DMS53 (cell line): ENCODE measurements at regions not wholly inside any gene's neighbourhood (a gene's known extent, or its start where the extent isn't known, plus 50 kb on each side); places are given as distances from the start of the nearest gene placed in this dataset.
"Not testable (repeated sequence)": the region's sequence is repeated elsewhere in the genome, so short reads cannot be mapped to it uniquely, and the experiment has no call there.

Source experiments
- DNase-seq: peaks from one replicate; lab custom pipeline; 2025; lab: John Stamatoyannopoulos, UW

GRCh38 chr11:116666673-116667249, 106.0 kb downstream of the BUD13 start:
- DNase-seq, result not testable (repeated sequence)

- DNase-seq, result no peak
These were observed 107.3 kb downstream of the BUD13 start for GRCh38 chr11:116665523-116665922.

- no peak for DNase-seq
These were observed 111.7 kb downstream of the BUD13 start for GRCh38 chr11:116661056-116661455.

- no peak for DNase-seq
These were observed 112.8 kb downstream of the BUD13 start for GRCh38 chr11:116660011-116660410.

- DNase-seq, result no peak
These were observed 113.8 kb downstream of the BUD13 start for GRCh38 chr11:116658876-116659535.

- no peak for DNase-seq
These were observed 114.7 kb downstream of the BUD13 start for GRCh38 chr11:116657842-116658825.

- no peak for DNase-seq
These were observed 116.8 kb downstream of the BUD13 start for GRCh38 chr11:116656011-116656410.

- DNase-seq, result no peak
These were observed 118.3 kb downstream of the BUD13 start for GRCh38 chr11:116654526-116654925.

GRCh38 chr11:116653206-116653605, 119.6 kb downstream of the BUD13 start:
- no peak for DNase-seq

GRCh38 chr11:116651737-116652237, 121.0 kb downstream of the BUD13 start:
- DNase-seq, result no peak

- DNase-seq, result no peak
These were observed 121.6 kb downstream of the BUD13 start for GRCh38 chr11:116651098-116651736.

GRCh38 chr11:116650052-116650451, 122.7 kb downstream of the BUD13 start:
- no peak for DNase-seq

- no peak for DNase-seq
These were observed 123.5 kb downstream of the BUD13 start for GRCh38 chr11:116649268-116649667.

GRCh38 chr11:116648247-116649174, 124.3 kb downstream of the BUD13 start:
- no peak for DNase-seq

GRCh38 chr11:116647305-116648080, 125.3 kb downstream of the BUD13 start:
- no peak for DNase-seq

- DNase-seq, result no peak
These were observed 126.6 kb downstream of the BUD13 start for GRCh38 chr11:116646191-116646590.

- DNase-seq, result no peak
These were observed 127.9 kb downstream of the BUD13 start for GRCh38 chr11:116644941-116645305.

- no peak for DNase-seq
These were observed 128.4 kb downstream of the BUD13 start for GRCh38 chr11:116644201-116644940.

GRCh38 chr11:116643521-116643920, 129.3 kb downstream of the BUD13 start:
- DNase-seq, result no peak

GRCh38 chr11:116642902-116643301, 129.9 kb downstream of the BUD13 start:
- no peak for DNase-seq
